Glomerular visceral epithelial cell (primary cell): ENCODE measurements at regions not wholly inside any gene's neighbourhood (a gene's known extent, or its start where the extent isn't known, plus 50 kb on each side); places are given as distances from the start of the nearest gene placed in this dataset.
"Not testable (repeated sequence)": the region's sequence is repeated elsewhere in the genome, so short reads cannot be mapped to it uniquely, and the experiment has no call there.

Source experiments
- DNase-seq: peaks from one replicate; pipeline ENCODE4 v3.0.0-alpha.2; 2016; ENCODE audit errors: extremely low spot score

DNA sequence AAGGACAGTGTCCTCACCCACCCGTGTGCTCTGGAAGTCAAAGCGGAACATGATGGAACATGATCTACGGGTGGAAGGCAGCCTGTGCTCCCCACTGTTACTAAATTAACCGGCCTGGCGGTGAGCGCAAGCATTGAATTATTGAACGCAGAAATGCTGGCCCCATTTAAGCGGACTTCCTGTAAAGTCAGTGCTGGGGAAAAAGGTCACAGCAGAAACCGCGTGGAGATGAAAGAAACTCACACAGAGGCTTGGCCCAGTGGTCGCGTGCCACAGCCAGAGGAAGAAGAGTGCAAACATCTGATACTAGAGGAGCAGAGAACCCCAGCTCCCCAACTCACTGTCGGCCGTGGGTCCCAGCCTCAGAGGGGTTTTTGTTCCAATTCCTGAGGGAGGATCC, 321.2 kb downstream of the ADGRD1 start:
- DNase-seq, result no peak

DNA sequence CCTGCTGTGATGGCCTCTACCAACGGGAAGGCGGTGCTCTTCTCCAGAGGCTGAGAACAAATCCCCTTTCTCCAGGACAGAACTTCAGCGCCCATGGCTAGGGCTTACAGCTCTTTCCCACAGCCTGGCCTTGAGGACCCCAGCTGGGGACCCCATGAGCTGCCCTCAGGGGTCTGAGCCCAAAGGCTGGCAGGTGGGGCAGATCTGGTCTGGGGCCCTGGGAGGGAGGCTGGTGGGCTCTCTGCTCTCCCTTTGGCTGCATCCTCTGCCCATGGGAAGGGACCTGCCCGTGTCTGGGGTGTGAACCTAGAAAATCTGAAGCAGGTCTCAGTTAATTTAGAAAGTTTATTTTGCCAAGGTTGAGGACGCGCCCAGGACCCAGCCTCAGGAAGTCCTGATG, 322.1 kb downstream of the ADGRD1 start:
- DNase-seq, result no peak

DNA sequence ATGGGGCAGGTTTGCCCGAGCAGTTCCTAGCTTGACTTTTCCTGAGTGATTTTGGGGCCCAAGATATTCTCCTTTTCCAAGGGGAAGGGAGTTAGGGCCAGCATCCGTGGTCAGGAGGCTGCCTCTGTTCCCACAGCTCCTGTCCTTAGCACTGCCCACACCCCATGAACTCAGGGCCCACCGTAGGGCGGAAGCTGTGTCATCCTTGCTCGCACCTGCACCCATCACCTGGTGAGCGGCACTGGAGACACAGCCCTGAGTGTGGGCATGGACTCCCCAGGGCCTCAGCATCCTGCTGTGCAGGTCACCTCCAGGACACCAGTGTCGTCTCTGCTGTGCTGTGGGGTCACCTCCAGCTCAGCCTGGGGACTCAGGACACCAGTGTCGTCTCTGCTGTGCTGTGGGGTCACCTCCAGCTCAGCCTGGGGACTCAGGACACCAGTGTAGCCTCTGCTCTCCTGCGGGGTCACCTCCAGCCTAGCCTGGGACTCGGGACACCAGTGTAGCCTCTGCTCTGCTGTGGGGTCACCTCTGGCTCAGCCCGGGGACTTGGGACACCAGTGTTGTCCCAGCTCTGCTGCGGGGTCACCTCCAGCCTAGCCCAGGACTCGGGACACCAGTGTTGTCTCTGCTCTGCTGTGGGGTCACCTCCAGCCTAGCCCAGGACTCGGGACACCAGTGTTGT, 322.9 kb downstream of the ADGRD1 start:
- DNase-seq, result no peak

DNA sequence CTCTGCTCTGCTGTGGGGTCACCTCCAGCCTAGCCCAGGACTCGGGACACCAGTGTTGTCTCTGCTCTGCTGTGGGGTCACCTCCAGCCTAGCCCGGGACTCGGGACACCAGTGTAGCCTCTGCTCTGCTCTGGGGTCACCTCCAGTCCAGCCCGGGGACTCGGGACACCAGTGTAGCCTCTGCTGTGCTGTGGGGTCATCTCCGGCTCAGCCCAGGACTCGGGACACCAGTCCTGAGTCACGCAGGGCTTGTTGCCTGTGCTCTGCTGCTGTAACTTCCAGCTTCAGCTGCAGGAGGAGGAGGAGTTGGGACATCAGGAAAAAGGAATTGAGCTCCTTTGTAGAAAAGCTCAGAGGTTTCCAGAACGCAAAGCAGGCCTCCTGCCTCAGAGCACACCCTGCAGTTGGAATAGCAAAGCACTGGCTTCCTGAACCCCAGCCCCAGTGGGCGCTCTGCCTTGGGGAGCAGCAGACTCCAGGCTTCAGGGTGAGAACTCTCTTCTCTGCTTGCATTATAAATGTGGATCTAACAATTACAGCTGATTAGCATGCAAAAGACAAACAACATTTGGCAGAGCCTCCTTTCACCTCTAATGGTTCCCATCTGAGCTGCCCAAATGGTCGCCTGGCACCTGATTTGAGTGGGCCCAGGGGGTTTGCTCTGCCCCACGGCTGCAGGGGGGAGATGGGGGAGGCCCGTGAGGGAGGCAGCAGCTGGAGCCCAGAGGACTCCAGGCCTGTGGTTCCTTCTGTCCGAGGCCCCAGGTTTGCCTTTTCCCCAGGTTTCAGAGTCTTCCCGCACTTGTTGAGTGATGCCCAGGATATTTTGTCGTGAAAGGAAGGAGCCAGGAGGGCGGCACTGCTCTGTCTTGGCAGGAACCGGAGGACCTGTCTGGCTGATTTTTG, 323.7 kb downstream of the ADGRD1 start:
- DNase-seq, result not testable (repeated sequence)

DNA sequence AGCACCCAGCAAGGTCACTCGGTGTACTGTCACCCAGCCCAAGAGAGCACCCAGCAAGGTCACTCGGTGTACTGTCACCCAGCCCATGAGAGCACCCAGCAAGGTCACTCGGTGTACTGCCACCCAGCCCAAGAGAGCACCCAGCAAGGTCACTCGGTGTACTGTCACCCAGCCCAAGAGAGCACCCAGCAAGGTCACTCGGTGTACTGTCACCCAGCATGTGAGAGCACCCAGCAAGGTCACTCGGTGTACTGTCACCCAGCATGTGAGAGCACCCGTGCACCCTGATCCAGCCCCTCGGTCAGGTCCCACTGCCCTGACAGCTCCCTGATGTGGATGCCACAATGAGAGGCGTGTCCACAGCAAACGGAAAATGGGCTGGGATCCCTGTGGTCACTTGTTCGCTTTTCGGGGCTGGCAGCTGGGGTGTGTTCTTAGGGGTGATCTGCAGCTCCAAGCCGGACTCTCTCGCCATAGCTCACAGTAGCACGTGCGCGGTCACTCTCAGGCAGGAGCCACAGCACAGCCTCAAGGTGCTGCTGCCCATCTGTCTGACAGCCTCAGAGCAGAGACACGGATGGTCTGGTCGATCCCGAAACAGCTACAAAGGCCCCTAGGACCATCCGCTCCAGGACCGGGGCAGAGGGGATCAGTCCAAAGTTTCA, 324.9 kb downstream of the ADGRD1 start:
- not testable (repeated sequence) for DNase-seq

DNA sequence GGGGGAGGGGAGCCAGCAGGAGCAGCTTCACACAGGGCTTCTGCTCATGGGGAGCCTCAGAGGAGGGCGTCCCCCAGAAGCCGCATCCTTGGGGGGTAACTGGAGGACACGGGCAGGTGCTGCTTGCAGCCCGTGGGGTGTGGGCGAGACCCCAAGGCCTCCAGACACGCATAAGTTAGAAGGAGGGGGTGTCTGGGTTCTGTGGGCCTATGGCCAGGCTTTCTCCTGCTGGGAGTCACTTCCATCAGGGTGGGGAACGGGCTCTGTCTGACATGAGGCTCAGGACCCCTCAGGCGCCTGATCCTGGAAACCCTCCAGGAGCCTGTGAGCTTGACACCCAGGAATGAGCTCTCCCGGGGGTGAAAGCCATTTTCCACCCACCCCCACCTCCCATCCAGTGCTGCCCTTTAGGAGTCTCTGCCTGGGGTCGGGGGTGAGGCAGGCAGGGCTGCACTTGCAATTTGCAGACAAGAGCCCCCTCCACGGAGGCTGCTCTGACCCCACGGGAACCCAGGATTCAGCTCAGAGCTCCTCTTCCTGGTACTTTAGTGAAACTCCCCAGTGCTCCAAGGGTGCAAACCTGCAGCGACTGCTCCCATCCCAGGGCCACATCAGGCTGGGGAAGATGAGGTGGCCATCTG, 325.7 kb downstream of the ADGRD1 start:
- no peak for DNase-seq

DNA sequence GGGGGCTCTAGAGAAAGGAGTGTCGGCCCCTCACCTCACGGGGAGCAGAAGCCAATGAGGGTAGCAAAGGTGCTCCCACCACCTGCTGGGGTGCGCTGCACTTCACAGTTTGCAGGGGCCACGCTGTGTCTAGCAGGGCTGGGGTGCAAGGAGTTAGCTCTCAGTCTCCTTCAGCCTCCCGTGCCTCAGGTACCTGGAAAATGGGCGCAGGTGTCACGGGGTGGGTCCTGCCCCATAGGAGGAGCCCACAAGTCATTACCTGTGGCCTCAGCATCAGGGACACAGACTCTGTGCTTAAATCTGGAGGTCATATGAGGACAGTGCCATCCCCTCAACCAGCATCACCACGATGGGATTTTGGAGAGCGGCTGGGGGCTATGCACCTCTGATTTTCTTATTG, 326.7 kb downstream of the ADGRD1 start:
- no peak for DNase-seq

DNA sequence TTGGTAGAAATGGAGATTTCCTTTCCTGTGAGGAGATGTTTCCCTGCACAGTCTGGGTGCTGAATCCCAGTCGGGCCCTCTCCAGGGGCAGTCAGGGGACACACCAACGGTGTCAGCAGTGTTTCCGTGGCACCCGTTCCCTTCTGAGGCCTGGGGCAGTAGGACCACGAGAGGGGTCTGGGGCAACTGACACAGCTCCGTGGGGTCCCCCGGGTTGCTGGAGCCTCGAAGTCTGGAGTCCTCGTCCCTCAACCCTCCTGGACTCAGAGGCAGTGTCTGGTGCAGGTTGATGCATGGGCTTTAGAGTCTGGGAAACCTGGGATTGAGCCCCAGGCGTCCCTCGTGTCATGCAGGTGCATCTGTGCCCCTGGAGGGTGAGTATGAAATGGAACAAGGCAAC, 327.3 kb downstream of the ADGRD1 start:
- no peak for DNase-seq

DNA sequence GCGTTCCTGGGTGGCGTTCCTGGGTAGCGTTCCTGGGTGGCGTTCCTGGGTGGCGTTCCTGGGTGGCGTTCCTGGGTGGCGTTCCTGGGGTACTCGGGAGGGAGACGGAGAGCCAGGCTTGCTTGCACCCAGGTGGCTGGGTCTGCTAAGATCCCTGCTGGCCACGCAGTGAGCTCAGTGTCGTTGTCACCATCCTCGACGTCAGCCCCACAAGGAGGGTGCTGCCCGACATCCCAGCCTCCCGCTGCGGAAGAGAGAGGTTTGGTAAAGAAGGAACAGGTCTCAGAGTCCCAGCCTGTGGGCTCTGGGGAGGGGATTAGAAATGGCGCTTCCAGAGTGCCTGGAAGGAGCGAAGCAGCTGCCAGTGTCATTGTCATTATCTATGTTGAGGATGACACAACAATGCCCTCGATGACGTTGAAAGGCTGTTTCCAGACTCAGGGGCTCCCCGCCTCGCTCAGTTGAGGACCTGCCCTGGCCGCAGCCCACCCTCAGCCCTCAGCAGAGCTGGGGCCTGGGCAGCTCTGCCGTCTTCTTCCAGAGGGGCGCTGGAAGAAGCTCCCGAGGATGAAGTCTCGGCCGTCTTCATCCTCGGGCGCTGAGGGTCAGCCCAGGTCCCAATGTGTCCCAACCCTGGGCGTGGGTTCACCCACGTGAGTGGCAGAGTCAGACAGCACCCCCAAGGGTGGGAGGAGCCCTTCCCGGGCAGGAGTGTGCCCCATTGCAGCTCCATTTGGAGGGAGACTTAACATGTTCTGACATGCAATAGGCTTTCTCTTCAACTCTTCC, 328.8 kb downstream of the ADGRD1 start:
- no peak for DNase-seq

DNA sequence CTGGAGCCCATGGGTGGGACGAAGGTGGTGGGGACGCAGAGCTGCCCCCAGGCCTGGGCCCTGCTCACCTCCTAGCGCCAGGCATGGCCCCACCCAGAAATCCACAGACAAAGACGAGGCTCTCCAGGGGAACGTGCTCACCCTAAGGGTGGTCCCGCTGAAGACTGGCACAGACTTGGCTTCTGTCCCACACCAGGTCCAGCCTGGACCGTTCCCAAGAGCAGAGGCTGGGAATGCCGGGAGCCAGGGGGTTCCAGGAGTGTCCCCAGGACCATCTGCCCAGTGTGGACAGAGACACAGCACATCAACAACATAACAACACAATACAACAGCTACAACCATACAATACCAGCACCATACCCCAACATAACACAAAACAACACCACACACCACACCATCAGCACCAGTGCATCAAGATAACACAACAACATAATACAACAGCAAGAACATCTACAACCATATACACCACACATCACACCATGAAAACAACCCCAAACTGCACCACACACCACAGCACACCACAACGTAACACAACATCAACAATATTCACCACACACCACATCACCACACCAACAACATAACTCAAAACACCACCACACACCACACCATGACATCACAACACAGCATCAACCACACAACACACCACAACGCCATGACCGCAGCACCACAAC, 329.6 kb downstream of the ADGRD1 start:
- DNase-seq, result no peak

DNA sequence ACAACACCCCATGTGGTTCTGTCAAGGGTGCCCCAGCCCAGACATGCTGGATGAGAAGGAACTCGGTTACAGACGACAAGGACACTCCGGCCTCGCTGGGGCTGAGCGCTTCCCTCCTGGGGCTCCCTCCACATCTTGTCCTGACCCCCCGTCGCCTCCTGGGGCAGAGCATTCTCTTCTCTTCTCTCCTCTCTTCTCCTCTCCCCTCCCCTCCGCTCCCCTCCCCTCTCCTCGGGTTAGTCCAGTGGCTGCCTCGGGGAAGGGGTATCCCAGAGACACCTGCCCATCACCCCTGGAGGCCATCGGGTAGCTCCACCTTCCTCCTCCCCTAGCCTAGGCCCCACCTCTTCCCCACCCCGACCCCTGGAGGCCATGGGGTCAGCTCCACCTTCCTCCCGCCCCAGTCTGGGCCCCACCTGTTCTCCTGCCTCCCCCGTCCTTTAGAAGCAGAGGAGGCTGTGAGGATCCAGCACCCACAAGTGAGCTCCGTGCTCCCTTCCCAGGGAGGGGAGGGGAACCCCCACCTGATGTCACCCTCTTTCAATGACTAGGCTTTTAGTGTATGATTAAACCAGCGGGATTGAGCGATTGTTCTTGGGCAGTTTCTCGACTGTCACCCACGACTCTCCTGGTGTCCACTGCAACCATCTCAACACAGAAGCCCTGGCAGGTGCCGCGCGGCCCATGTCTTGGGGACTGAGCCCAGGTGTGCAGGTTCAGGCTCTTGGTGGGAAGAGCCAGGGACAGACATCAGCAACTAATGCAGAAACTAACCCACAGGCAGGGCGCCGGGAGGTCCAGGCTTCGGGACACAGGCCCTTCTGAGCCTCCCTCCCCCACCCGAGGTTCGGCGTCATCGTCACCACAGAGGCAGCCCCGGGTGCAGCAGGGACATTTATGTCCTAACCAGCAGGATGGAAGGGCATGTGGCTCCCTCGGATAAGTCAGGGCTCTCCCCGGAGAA, 330.4 kb downstream of the ADGRD1 start:
- not testable (repeated sequence) for DNase-seq

DNA sequence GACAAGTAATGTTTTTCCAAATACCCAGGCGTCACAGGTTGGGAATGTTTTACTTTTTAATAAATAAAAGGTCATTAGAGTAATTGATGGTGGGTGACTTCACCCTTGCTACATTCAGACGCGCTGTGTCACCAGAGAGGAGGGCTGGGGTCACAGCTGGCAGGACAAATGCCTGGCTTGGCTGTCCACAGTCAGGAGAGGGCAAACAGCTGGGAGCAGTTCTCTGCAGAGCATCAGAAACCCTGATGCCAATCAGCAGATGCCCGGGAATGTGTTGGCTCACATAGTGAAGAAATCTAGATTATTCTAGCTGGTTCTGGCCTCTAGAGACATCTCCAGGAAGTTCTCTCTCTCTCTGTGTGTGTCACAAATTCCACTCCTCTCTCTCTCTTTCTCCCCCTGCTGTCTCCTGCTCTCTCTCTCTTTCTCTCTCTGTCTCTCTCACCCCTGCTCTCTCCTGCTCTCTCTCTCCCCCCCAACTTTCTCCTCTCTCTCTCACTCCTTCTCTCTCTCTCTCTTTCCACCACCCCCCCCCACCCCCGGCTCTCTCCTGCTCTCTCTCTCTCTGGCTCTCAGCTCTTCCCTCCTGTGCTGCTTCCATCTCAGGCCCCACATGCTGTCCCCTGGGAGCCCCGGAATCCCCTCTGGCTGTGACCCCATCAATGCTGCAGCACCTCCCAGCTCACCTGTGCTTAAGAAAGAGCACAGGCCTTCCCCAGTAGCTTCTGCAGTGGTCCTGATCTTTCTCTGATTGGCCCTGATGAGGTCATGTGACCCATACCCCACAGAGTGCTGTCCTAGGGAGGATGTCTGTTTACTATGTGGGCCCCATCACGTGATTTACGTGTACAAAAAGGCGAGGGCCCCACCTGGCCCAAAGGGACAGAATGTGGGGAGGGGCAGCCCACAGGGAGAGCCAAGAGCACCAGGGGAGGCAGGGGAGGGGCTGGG, 331.5 kb downstream of the ADGRD1 start:
- DNase-seq, result not testable (repeated sequence)

DNA sequence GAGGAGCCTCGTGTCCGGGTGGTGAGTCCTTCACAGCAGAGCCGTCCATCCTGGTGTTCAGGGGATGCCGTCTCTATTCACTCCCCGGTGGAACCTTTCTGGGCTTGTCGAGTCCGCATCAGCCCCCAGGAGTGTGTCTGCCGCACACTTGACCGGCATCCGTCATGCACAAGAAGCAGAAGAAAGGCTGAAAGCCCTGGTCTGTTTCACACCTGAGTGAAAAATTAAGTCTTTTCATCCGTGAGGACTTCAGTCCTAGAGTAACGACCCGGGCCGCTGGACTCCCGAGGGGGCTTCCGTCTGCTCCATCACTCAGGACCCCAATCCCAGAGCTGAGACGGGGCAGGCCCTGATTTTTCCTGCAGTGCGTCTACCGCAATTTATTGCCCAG, 332.2 kb downstream of the ADGRD1 start:
- not testable (repeated sequence) for DNase-seq

DNA sequence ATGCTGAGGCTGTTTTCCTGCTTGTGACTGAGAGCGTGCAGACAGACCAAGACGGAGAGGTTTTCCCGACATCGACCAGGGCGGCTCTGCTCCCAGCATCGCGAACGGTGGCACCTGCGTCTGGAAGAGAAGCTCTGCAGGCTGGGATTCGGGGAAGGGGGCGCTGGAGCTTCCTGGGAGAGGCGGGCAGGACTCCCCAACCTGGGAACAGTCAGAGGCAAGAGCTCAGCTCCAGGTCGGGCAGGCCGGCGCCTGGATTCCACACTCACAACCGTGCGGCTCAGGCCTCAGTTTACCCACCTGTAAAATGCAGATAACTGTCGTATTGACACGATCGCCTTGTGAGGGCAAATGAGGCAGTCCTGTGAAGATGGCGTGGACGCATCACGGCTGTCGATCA, 332.6 kb downstream of the ADGRD1 start:
- DNase-seq, result not testable (repeated sequence)

DNA sequence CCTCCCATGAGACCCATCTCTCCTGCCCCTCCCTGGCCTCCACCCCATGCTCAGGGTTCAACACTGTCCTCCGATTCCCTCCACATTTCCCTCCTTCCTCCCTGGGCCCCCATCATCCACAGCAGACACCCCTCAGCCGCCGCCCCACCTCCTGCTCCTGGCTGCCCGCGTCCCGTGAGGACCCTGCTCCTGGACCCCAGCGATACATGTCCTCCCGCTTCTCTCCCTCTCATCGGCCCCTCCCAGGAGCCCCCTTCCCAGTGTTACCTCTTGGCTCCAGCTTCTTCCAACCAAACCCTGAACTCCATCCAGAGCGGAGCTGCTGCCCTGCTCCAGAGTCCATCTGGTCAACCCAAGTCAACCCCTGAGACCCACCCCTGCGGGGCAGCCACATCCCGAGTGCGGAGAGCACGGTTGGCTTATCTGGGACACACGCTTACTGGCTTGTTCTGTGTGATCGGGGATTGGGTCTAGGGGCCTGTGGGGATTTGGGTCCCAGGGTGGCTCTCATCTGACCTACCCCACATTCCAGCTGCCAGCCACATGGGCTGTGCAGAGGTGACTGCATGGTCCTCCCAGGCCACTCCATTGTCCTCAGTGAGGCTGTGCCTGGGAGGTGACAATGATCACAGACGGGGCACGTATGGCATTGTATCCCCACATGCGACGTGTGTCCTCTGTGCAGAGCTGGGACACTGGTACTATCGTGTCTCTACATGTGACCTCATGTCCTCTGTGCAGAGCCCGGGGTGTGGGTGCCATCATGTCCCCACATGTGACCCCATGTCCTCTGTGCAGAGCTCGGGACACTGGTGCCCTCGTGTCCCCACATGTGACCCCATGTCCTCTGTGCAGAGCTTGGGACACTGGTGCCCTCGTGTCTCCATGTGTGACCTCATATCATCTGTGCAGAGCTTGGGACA, 333.6 kb downstream of the ADGRD1 start:
- no peak for DNase-seq

DNA sequence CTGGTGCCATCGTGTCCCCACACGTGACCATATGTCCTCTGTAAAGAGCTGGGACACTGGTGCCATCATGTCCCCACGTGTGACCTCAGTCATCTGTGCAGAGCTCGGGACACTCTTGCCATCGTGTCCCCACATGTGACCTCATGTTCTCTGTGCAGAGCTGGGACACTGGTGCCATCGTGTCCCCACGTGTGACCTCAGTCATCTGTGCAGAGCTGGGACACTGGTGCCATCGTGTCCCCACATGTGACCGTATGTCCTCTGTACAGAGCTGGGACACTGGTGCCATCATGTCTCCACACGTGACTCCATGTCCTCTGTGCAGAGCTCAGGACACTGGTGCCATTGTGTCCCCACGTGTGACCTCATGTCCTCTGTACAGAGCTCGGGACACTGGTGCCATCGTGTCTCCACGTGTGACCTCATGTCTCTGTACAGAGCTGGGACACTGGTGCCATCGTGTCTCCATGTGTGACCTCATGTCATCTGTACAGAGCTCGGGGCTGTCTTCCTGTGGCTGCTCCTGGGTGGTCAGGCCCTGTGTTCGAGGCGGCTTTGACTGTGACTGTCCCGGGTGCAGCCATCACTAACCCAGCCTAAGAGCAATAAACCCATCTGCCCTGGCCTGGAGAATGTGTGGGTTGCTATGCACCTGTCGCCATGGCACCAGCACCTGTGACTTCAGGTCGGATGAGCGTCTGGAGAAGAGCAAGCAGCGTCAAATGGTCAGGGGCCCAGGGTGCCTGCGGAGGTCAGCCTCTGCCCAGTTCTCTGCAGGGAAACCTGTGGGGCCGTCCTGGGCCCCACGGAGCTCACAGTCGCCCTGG, 334.4 kb downstream of the ADGRD1 start:
- DNase-seq, result no peak
